WERI-Rb-1 (cell line): ENCODE measurements at regions not wholly inside any gene's neighbourhood (a gene's known extent, or its start where the extent isn't known, plus 50 kb on each side); places are given as distances from the start of the nearest gene placed in this dataset.
"Not testable (repeated sequence)": the region's sequence is repeated elsewhere in the genome, so short reads cannot be mapped to it uniquely, and the experiment has no call there.

Experiments used
- DNase-seq: peaks from one replicate; pipeline ENCODE4 v3.0.0-alpha.2; 2020
- H3K27ac ChIP-seq: fragments of 250-450 bp; sonication (Bioruptor Pico); 2 replicates; pipeline ENCODE4 v1.5.1; 2020; ENCODE audit warnings: mild to moderate bottlenecking, moderate library complexity
- H3K27me3 ChIP-seq: fragments of 250-450 bp; sonication (Bioruptor Pico); 2 replicates; pipeline ENCODE4 v1.5.1; 2021; ENCODE audit warnings: mild to moderate bottlenecking, low read depth, moderate library complexity; ENCODE audit not compliant: insufficient read depth, severe bottlenecking
- H3K36me3 ChIP-seq: fragments of 250-450 bp; sonication (Bioruptor Pico); 2 replicates; pipeline ENCODE4 v1.5.1; 2020; ENCODE audit warnings: mild to moderate bottlenecking, moderate library complexity
- H3K4me3 ChIP-seq: 2 replicates; pipeline ENCODE4 v1.5.1; 2011; ENCODE audit warnings: low read depth, mild to moderate bottlenecking, control low read depth, low read length
- H3K9me3 ChIP-seq: fragments of 250-450 bp; sonication (Bioruptor Pico); 2 replicates; pipeline ENCODE4 v1.5.1; 2021; ENCODE audit warnings: mild to moderate bottlenecking, moderate library complexity; ENCODE audit not compliant: severe bottlenecking
- CTCF ChIP-seq: IDR thresholded peaks from 2 replicates; pipeline ENCODE4 v1.5.1; 2011; ENCODE audit warnings: low read depth, mild to moderate bottlenecking, control low read depth, inconsistent platforms, low read length

- Histone ChIP-seq H3K4me3 (no peak overlapping the region), H3K27me3 (no peaks in the 10 kb centered on the region), H3K27ac (no peak overlapping the region), H3K9me3 (no peaks in the 10 kb centered on the region), H3K36me3 (no peaks in the 10 kb centered on the region)
- TF ChIP-seq CTCF = no peak
- DNase-seq = peak; percentile 15
These were observed 185.1 kb upstream of the ELAVL2 start for GRCh38 chr9:24011009-24011717.

- H3K27me3 ChIP-seq = no peaks in the 10 kb centered on the region
- H3K4me3 ChIP-seq = no peak overlapping the region
- TF ChIP-seq CTCF = no peak
- no peak for DNase-seq
- no peaks in the 10 kb centered on the region for H3K9me3 ChIP-seq
- no peak overlapping the region for H3K27ac ChIP-seq
- no peaks in the 10 kb centered on the region for H3K36me3 ChIP-seq
These were observed 183.3 kb upstream of the ELAVL2 start for GRCh38 chr9:24009322-24009721.

GRCh38 chr9:24007185-24007584, 181.1 kb upstream of the ELAVL2 start:
- Histone ChIP-seq H3K9me3 (no peaks in the 10 kb centered on the region), H3K36me3 (no peaks in the 10 kb centered on the region), H3K27me3 (no peaks in the 10 kb centered on the region), H3K27ac (no peak overlapping the region), H3K4me3 (no peak overlapping the region)
- TF ChIP-seq CTCF = no peak
- DNase-seq = no peak

GRCh38 chr9:23991874-23992273, 165.8 kb upstream of the ELAVL2 start:
- not testable (repeated sequence) for H3K4me3 ChIP-seq, H3K9me3 ChIP-seq, H3K27ac ChIP-seq, DNase-seq, H3K36me3 ChIP-seq, H3K27me3 ChIP-seq

- no peak for TF ChIP-seq CTCF
- no peaks in the 10 kb centered on the region for H3K9me3 ChIP-seq
- H3K27ac ChIP-seq = no peak overlapping the region
- H3K36me3 ChIP-seq = no peaks in the 10 kb centered on the region
- no peaks in the 10 kb centered on the region for H3K27me3 ChIP-seq
- H3K4me3 ChIP-seq = no peak overlapping the region
- DNase-seq = no peak
These were observed 153.5 kb upstream of the ELAVL2 start for GRCh38 chr9:23979491-23979890.

- DNase-seq = no peak
- Histone ChIP-seq H3K36me3 (no peaks in the 10 kb centered on the region), H3K4me3 (no peak overlapping the region), H3K27me3 (no peaks in the 10 kb centered on the region), H3K9me3 (no peaks in the 10 kb centered on the region), H3K27ac (no peak overlapping the region)
- TF ChIP-seq CTCF = no peak
These were observed 136.1 kb upstream of the ELAVL2 start for GRCh38 chr9:23962101-23962500.
